Stomach (tissue), 4 donors: ENCODE measurements at regions not wholly inside any gene's neighbourhood (a gene's known extent, or its start where the extent isn't known, plus 50 kb on each side); places are given as distances from the start of the nearest gene placed in this dataset.

Source experiments
- CTCF ChIP-seq, 7 experiments: fragments of 450-650 bp in 4 of 7; fragments of 200-600 bp in 3 of 7; sonication (generic) in 3 of 7; IDR thresholded peaks; one replicate each; pipeline ENCODE4 v1.5.1; 2016 to 2019; ENCODE audit warnings: antibody characterized with exemption in 7 of 7, control low read depth in 2 of 7, mild to moderate bottlenecking in 1 of 7
- POLR2A ChIP-seq, 4 donors: fragments of 450-650 bp; IDR thresholded peaks; one replicate each; pipeline ENCODE4 v1.6.1; 2016; ENCODE audit warnings: antibody characterized with exemption in 4 of 4, control low read depth in 2 of 4, mild to moderate bottlenecking in 1 of 4, moderate library complexity in 1 of 4
- POLR2AphosphoS5 ChIP-seq, 3 donors: sonication (generic); formaldehyde crosslinking; IDR thresholded peaks; one replicate each; pipeline ENCODE4 v1.6.1; 2016; ENCODE audit warnings: antibody characterized with exemption in 3 of 3

DNA sequence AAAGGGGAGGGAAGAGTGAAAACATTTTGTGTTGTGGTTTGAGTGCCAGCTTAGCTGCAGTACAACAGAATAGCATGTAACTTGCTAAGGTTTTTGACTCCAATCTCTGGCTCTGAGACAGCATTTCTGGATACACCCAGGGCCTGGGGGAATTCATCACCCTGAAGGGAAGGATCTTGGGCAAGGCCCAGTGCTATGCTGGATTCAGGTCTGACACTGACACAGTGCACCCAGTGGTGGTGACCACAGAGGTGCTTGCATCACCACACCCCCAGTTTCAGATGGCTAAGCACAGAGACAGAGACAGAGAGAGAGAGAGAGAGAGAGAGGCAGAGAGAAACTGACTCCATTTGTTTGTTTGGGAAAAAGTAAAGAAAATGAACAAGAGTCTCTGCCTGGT lies 74.1 kb upstream of the KBTBD8 start:
- TF ChIP-seq CTCF (IDR thresholded peaks at IDR 0.05) = no peak
- no peak for TF ChIP-seq POLR2A (IDR thresholded peaks at IDR 0.05)
- no peak for TF ChIP-seq POLR2AphosphoS5 (IDR thresholded peaks at IDR 0.05)
